ENCODE measurements at regions not wholly inside any gene's neighbourhood (a gene's known extent, or its start where the extent isn't known, plus 50 kb on each side); places are given as distances from the start of the nearest gene placed in this dataset.

DNA sequence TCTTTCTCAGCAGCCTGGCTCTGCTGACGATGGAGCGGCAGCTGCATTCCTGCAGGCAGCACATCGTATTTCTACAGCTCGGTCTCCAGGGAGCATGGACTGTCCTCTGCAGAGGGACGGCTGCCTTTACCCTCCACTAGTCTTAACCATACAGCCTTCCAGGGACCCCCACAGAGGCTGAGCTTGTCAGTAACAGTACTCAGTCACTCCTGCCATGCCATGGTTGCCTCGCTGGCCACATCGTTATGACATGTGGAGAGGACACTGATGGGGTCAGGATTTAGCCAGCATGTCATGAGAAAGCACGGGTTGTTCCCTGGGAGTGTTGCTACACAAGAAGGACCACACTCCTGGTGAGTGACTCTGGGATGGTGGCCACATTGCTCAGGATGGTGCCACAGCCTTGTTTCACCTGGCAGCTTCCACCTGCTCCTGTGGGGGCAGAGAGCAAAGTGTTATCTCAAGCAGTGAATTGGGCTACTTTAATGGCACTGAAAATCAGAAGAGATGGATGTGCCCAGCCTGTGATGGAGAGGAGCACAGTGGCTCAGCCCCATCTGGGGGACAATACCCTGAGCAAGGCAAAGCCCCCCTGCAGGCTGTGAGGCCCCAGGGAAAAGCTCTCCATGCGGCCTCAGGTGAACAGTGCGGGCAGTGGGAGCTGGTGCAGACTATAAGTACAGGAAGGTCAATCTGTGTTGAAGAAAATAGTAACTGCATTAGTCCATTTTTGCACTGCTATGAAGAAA lies 443.9 kb downstream of the TCERG1L start:
- TF ChIP-seq CTCF (conservative IDR thresholded peaks at IDR 0.05; ENCODE audit: low read length): no peak
- DNase-seq (ENCODE audit: low read depth): no peak
- no peak overlapping the region for H3K4me3 ChIP-seq (ENCODE audit: low read length)

GRCh38 chr10:130869179-130869841 lies 442.2 kb downstream of the TCERG1L start:
- no peak overlapping the region for H3K4me3 ChIP-seq (ENCODE audit: low read length)
- no peak for DNase-seq (ENCODE audit: low read depth)
- no peak for TF ChIP-seq CTCF (conservative IDR thresholded peaks at IDR 0.05; ENCODE audit: low read length)

- DNase-seq (ENCODE audit: low read depth): no peak
- TF ChIP-seq CTCF (conservative IDR thresholded peaks at IDR 0.05; ENCODE audit: low read length): no peak
- no peak overlapping the region for H3K4me3 ChIP-seq (ENCODE audit: low read length)
Observed at GRCh38 chr10:130871406-130871805, 440.1 kb downstream of the TCERG1L start.

- TF ChIP-seq CTCF (conservative IDR thresholded peaks at IDR 0.05; ENCODE audit: low read length): no peak
- DNase-seq (ENCODE audit: low read depth): no peak
- no peak overlapping the region for H3K4me3 ChIP-seq (ENCODE audit: low read length)
Observed at GRCh38 chr10:130873636-130874035, 437.9 kb downstream of the TCERG1L start.

GRCh38 chr10:130875116-130875515 lies 436.4 kb downstream of the TCERG1L start:
- no peak overlapping the region for H3K4me3 ChIP-seq (ENCODE audit: low read length)
- no peak for DNase-seq (ENCODE audit: low read depth)
- no peak for TF ChIP-seq CTCF (conservative IDR thresholded peaks at IDR 0.05; ENCODE audit: low read length)

GRCh38 chr10:130875897-130876472 lies 435.5 kb downstream of the TCERG1L start:
- no peak for DNase-seq (ENCODE audit: low read depth)
- H3K4me3 ChIP-seq (ENCODE audit: low read length): no peak overlapping the region
- no peak for TF ChIP-seq CTCF (conservative IDR thresholded peaks at IDR 0.05; ENCODE audit: low read length)

DNA sequence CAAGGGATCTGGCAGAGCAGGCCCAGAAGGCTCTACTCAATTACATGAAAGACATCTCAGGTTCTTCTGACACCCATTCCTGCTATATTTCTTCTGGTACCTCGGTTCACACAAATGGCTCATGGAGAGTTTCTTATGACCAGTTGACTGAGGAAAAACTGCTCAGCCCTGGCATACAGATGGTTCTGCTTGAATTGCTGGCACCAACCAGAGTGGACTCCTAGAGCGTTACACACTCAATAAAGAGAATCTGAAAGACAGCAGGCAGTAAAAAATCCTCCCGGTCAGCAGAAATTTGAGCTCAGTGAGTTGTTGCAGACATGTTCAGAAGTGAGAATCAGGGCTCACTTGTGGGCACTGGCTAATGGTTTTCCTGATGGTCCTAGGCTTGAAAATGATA lies 434.4 kb downstream of the TCERG1L start:
- H3K4me3 ChIP-seq (ENCODE audit: low read length): no peak overlapping the region
- DNase-seq (ENCODE audit: low read depth): no peak
- TF ChIP-seq CTCF (conservative IDR thresholded peaks at IDR 0.05; ENCODE audit: low read length): no peak

Data from AG10803 (cell line).